Uterus (tissue), 2 donors: ENCODE measurements at regions not wholly inside any gene's neighbourhood (a gene's known extent, or its start where the extent isn't known, plus 50 kb on each side); places are given as distances from the start of the nearest gene placed in this dataset.

Source experiments
- POLR2A ChIP-seq, 2 donors: fragments of 450-650 bp; IDR thresholded peaks; one replicate each; pipeline ENCODE4 v1.6.1; 2016; ENCODE audit warnings: antibody characterized with exemption in 2 of 2, mild to moderate bottlenecking in 1 of 2, moderate library complexity in 1 of 2
- TF ChIP-seq, protein P1 (sequence below), 4 experiments: fragments of 200-600 bp in 2 of 4; fragments of 450-650 bp in 2 of 4; sonication (generic) in 2 of 4; IDR thresholded peaks; one replicate each; pipeline ENCODE4 v1.5.1; 2016 to 2019; ENCODE audit warnings: antibody characterized with exemption in 4 of 4, mild to moderate bottlenecking in 2 of 4, moderate library complexity in 1 of 4

- TF ChIP-seq, protein P1, sequence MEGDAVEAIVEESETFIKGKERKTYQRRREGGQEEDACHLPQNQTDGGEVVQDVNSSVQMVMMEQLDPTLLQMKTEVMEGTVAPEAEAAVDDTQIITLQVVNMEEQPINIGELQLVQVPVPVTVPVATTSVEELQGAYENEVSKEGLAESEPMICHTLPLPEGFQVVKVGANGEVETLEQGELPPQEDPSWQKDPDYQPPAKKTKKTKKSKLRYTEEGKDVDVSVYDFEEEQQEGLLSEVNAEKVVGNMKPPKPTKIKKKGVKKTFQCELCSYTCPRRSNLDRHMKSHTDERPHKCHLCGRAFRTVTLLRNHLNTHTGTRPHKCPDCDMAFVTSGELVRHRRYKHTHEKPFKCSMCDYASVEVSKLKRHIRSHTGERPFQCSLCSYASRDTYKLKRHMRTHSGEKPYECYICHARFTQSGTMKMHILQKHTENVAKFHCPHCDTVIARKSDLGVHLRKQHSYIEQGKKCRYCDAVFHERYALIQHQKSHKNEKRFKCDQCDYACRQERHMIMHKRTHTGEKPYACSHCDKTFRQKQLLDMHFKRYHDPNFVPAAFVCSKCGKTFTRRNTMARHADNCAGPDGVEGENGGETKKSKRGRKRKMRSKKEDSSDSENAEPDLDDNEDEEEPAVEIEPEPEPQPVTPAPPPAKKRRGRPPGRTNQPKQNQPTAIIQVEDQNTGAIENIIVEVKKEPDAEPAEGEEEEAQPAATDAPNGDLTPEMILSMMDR (IDR thresholded peaks at IDR 0.05), result no peak
- no peak for TF ChIP-seq POLR2A (IDR thresholded peaks at IDR 0.05)
These were observed 130.5 kb upstream of the HABP2 start for GRCh38 chr10:113422371-113422770.
